SK-N-SH (cell line): ENCODE measurements at regions not wholly inside any gene's neighbourhood (a gene's known extent, or its start where the extent isn't known, plus 50 kb on each side); places are given as distances from the start of the nearest gene placed in this dataset.

Experiments used
- CTCF ChIA-PET: fragments of 300-600, 350-600 bp; formaldehyde crosslinking; extraction: SDS; loops from one replicate; lab custom pipeline; 2021; lab: Yijun Ruan, JAX
- POLR2A ChIA-PET: fragments of 350-600 bp; sonication (Branson Sonifier 250); formaldehyde crosslinking; extraction: SDS; loops from one replicate; lab custom pipeline; 2020; ENCODE audit warnings: antibody characterized with exemption, inconsistent platforms; lab: Yijun Ruan, JAX
- DNase-seq: peaks from one replicate; pipeline ENCODE4 v3.0.0; 2012
- H2AFZ ChIP-seq: fragments of 200-600 bp; sonication (generic); 2 replicates; pipeline ENCODE4 v1.8.1; 2016; ENCODE audit warnings: antibody characterized with exemption, mild to moderate bottlenecking, low read depth
- H3F3A ChIP-seq: fragments of 200-600 bp; sonication (generic); replicated peaks from 2 replicates; pipeline ENCODE3; 2016; ENCODE audit warnings: antibody characterized with exemption, mild to moderate bottlenecking; ENCODE audit not compliant: insufficient read depth
- H3K27ac ChIP-seq, 2 experiments: fragments of 200-500 bp in 1 of 2; fragments of 200-600 bp in 1 of 2; sonication (Bioruptor generic) in 1 of 2; sonication (generic), shearing (Covaris generic) in 1 of 2; 2 replicates each; pipeline versions ENCODE4 v1.5.1 to v1.6.1; 2014 to 2016; ENCODE audit warnings: low read depth in 2 of 2, inconsistent platforms in 1 of 2, low read length in 1 of 2, mild to moderate bottlenecking in 1 of 2, mixed read lengths in 1 of 2
- H3K27me3 ChIP-seq: fragments of 200-600 bp; sonication (generic), shearing (Covaris generic); 2 replicates; pipeline ENCODE4 v1.6.1; 2016; ENCODE audit warnings: mixed run types; ENCODE audit not compliant: insufficient read depth
- H3K36me3 ChIP-seq, 2 experiments: fragments of 200-500 bp in 1 of 2; fragments of 200-600 bp in 1 of 2; sonication (Bioruptor generic) in 1 of 2; sonication (generic) in 1 of 2; replicated peaks in 1 of 2; 2 replicates each; pipeline versions ENCODE3 to v1.5.1; 2014 to 2016; ENCODE audit warnings: low read length in 1 of 2, mild to moderate bottlenecking in 1 of 2; ENCODE audit not compliant: insufficient read depth in 2 of 2, control insufficient read depth in 1 of 2
- H3K4me1 ChIP-seq, 2 experiments: fragments of 200-500 bp in 1 of 2; fragments of 200-600 bp in 1 of 2; sonication (Bioruptor generic) in 1 of 2; sonication (generic), shearing (Covaris generic) in 1 of 2; 2 replicates each; pipeline versions ENCODE4 v1.5.1 to v1.6.1; 2014 to 2016; ENCODE audit warnings: low read depth in 1 of 2, low read length in 1 of 2, mixed run types in 1 of 2; ENCODE audit not compliant: insufficient read depth in 2 of 2, control insufficient read depth in 1 of 2
- H3K4me2 ChIP-seq: fragments of 200-600 bp; sonication (generic), shearing (Covaris generic); 2 replicates; pipeline ENCODE4 v1.6.1; 2017; ENCODE audit warnings: mixed run types
- H3K4me3 ChIP-seq, 2 experiments: fragments of 200-500 bp in 1 of 2; fragments of 200-600 bp in 1 of 2; sonication (Bioruptor generic) in 1 of 2; sonication (generic), shearing (Covaris generic) in 1 of 2; 2 replicates each; pipeline versions ENCODE4 v1.5.1 to v1.8.1; 2014 to 2016; ENCODE audit warnings: low read depth in 2 of 2, inconsistent platforms in 1 of 2, low read length in 1 of 2, mild to moderate bottlenecking in 1 of 2, mixed read lengths in 1 of 2, moderate library complexity in 1 of 2
- H3K79me2 ChIP-seq: fragments of 200-600 bp; sonication (generic); 2 replicates; pipeline ENCODE4 v1.8.1; 2017; ENCODE audit warnings: mild to moderate bottlenecking; ENCODE audit not compliant: insufficient read depth
- H3K9ac ChIP-seq: fragments of 200-600 bp; sonication (generic); 2 replicates; pipeline ENCODE4 v1.6.1; 2017; ENCODE audit warnings: mixed run types
- H3K9me2 ChIP-seq: fragments of 200-600 bp; sonication (generic); 2 replicates; pipeline ENCODE4 v1.6.1; 2017; ENCODE audit warnings: mixed run types
- H3K9me3 ChIP-seq: fragments of 200-600 bp; sonication (generic); 2 replicates; pipeline ENCODE4 v1.6.1; 2017; ENCODE audit warnings: mixed run types, mild to moderate bottlenecking, moderate library complexity
- H4K20me1 ChIP-seq: fragments of 200-600 bp; sonication (generic); 2 replicates; pipeline ENCODE4 v1.6.1; 2017; ENCODE audit warnings: mild to moderate bottlenecking, mixed run types; ENCODE audit not compliant: insufficient read depth
- CHD2 ChIP-seq: fragments of 150-350 bp; IDR thresholded peaks from 2 replicates; pipeline ENCODE4 v1.6.1; 2018; ENCODE audit warnings: low read length; ENCODE audit not compliant: partially characterized antibody
- CTCF ChIP-seq: fragments of 200-600 bp; sonication (generic); IDR thresholded peaks from 2 replicates; pipeline ENCODE4 v1.6.1; 2017; ENCODE audit warnings: antibody characterized with exemption, mild to moderate bottlenecking, moderate library complexity
- EP300 ChIP-seq, 2 experiments: IDR thresholded peaks; 2 replicates each; pipeline versions ENCODE4 v1.4.0 to v1.6.1; 2012; ENCODE audit warnings: borderline replicate concordance in 1 of 2, low read depth in 1 of 2, low read length in 1 of 2
- EZH2phosphoT487 ChIP-seq: fragments of 200-600 bp; sonication (generic); IDR thresholded peaks from 2 replicates; pipeline ENCODE4 v1.6.1; 2017; ENCODE audit warnings: low read depth, mixed run types, mild to moderate bottlenecking, antibody characterized with exemption, moderate library complexity, borderline replicate concordance
- FOXJ3 ChIP-seq: sonication (generic); formaldehyde crosslinking; IDR thresholded peaks from 2 replicates; pipeline ENCODE4 v1.5.1; 2020; ENCODE audit warnings: mild to moderate bottlenecking, missing genetic modification reagents
- FOXM1 ChIP-seq: IDR thresholded peaks from 2 replicates; pipeline ENCODE4 v1.4.0; 2012; ENCODE audit warnings: low read depth, mild to moderate bottlenecking
- GATA2 ChIP-seq: sonication (generic); formaldehyde crosslinking; IDR thresholded peaks from 2 replicates; pipeline ENCODE4 v1.5.0; 2020; ENCODE audit warnings: mild to moderate bottlenecking, missing genetic modification reagents
- IRF3 ChIP-seq: fragments of 150-350 bp; IDR thresholded peaks from 2 replicates; pipeline ENCODE4 v1.6.1; 2016; ENCODE audit warnings: mild to moderate bottlenecking, low read depth, low read length
- MEF2A ChIP-seq: IDR thresholded peaks from 2 replicates; pipeline ENCODE4 v1.4.0; 2012; ENCODE audit warnings: low read depth, borderline replicate concordance
- NFIC ChIP-seq: IDR thresholded peaks from 2 replicates; pipeline ENCODE4 v1.4.0; 2012; ENCODE audit warnings: borderline replicate concordance
- RCOR1 ChIP-seq: fragments of 150-350 bp; IDR thresholded peaks from 2 replicates; pipeline ENCODE4 v1.6.1; 2017; ENCODE audit warnings: antibody characterized with exemption, low read length
- REST ChIP-seq: IDR thresholded peaks from 2 replicates; pipeline ENCODE4 v1.6.1; 2012; ENCODE audit warnings: mild to moderate bottlenecking, low read depth, low read length, moderate library complexity
- RXRA ChIP-seq: IDR thresholded peaks from 2 replicates; pipeline ENCODE4 v1.4.0; 2012; ENCODE audit warnings: low read depth, mild to moderate bottlenecking, borderline replicate concordance
- SIN3A ChIP-seq: IDR thresholded peaks from 2 replicates; pipeline ENCODE4 v1.6.1; 2012; ENCODE audit warnings: low read depth, mild to moderate bottlenecking, low read length, moderate library complexity, borderline replicate concordance
- SMC3 ChIP-seq: IDR thresholded peaks from 2 replicates; pipeline ENCODE4 v1.6.1; 2012; ENCODE audit warnings: low read depth, low read length, improper control_type of control experiment
- TEAD4 ChIP-seq: IDR thresholded peaks from 2 replicates; pipeline ENCODE4 v1.4.0; 2012; ENCODE audit warnings: mild to moderate bottlenecking, borderline replicate concordance; ENCODE audit not compliant: insufficient read depth
- YY1 ChIP-seq: IDR thresholded peaks from 2 replicates; pipeline ENCODE4 v1.4.0; 2012; ENCODE audit warnings: low read depth, mild to moderate bottlenecking
- WGBS: methylation state at CpG from one replicate; pipeline ENCODE4 v1.1.6; 2017; ENCODE audit warnings: low lambda C conversion rate; 5-methylcytosine and 5-hydroxymethylcytosine counted together
- TF ChIP-seq, protein P1 (sequence below): fragments of 150-350 bp; IDR thresholded peaks from 2 replicates; pipeline ENCODE4 v1.6.1; 2017; ENCODE audit warnings: antibody characterized with exemption, low read length, low read depth, borderline replicate concordance

GRCh38 chr4:167745024-167745687 is 347.2 kb upstream of the ANXA10 start:
- Histone ChIP-seq H3K27me3 (no peaks in the 10 kb centered on the region), H3K9me3 (no peaks in the 10 kb centered on the region), H3F3A (no peaks in the 10 kb centered on the region), H4K20me1 (no peaks in the 10 kb centered on the region), H3K4me3 (no peak overlapping the region), H3K27ac (no peak overlapping the region), H3K9ac (no peak overlapping the region), H3K4me1 (no peaks in the 10 kb centered on the region), H3K4me2 (no peak overlapping the region), H3K36me3 (no peaks in the 10 kb centered on the region), H2AFZ (no peak overlapping the region), H3K79me2 (no peaks in the 10 kb centered on the region), H3K9me2 (no peaks in the 10 kb centered on the region)
- POLR2A ChIA-PET, result no interaction called here
- no peak for DNase-seq
- WGBS, result 10% methylated on average over 6 of the region's 6 CpGs
- CTCF ChIA-PET, result no interaction called here
- TF ChIP-seq TEAD4 (no peak), FOXJ3 (no peak), NFIC (no peak), SIN3A (no peak)
- TF ChIP-seq, protein P1, sequence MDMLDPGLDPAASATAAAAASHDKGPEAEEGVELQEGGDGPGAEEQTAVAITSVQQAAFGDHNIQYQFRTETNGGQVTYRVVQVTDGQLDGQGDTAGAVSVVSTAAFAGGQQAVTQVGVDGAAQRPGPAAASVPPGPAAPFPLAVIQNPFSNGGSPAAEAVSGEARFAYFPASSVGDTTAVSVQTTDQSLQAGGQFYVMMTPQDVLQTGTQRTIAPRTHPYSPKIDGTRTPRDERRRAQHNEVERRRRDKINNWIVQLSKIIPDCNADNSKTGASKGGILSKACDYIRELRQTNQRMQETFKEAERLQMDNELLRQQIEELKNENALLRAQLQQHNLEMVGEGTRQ, result no peak

GRCh38 chr4:167767281-167767680 is 325.1 kb upstream of the ANXA10 start:
- no peak overlapping the region for H3K4me2 ChIP-seq
- no peaks in the 10 kb centered on the region for H3K79me2 ChIP-seq
- no peaks in the 10 kb centered on the region for H3K27me3 ChIP-seq
- ChIA-PET POLR2A (no interaction called here), CTCF (no interaction called here)
- H3K9me2 ChIP-seq, result no peaks in the 10 kb centered on the region
- no peaks in the 10 kb centered on the region for H3K4me1 ChIP-seq
- no peak overlapping the region for H2AFZ ChIP-seq
- no peaks in the 10 kb centered on the region for H3K9me3 ChIP-seq
- H3K4me3 ChIP-seq, result no peak overlapping the region
- H3F3A ChIP-seq, result no peaks in the 10 kb centered on the region
- H3K36me3 ChIP-seq, result no peaks in the 10 kb centered on the region
- no peaks in the 10 kb centered on the region for H4K20me1 ChIP-seq
- 14% methylated on average over 2 of the region's 2 CpGs for WGBS
- no peak for DNase-seq
- H3K27ac ChIP-seq, result no peak overlapping the region
- H3K9ac ChIP-seq, result no peak overlapping the region
- TF ChIP-seq MEF2A, result no peak
- TF ChIP-seq YY1, result no peak
- no peak for TF ChIP-seq IRF3
- no peak for TF ChIP-seq RXRA
- TF ChIP-seq EZH2phosphoT487, result no peak
- TF ChIP-seq GATA2 (CRISPR knock-in tag), result no peak
- no peak for TF ChIP-seq FOXJ3
- no peak for TF ChIP-seq RCOR1
- no peak for TF ChIP-seq REST
- TF ChIP-seq EP300 (IDR thresholded peaks at IDR 0.05; ENCODE audit: borderline replicate concordance in 1 of 2, low read depth in 1 of 2, low read length in 1 of 2), result no peak
- TF ChIP-seq CTCF, result no peak
- TF ChIP-seq CHD2, result no peak
- TF ChIP-seq, protein P1, result no peak
- no peak for TF ChIP-seq FOXM1
- TF ChIP-seq SMC3, result no peak
- TF ChIP-seq TEAD4, result no peak
